Panc1 (cell line): ENCODE measurements at regions not wholly inside any gene's neighbourhood (a gene's known extent, or its start where the extent isn't known, plus 50 kb on each side); places are given as distances from the start of the nearest gene placed in this dataset.

Experiments used
- ATAC-seq: fragments of 200-7000 bp; cut with Tn5 transposase; 2 replicates; pipeline ENCODE4 v1.9.1; 2020; ENCODE audit warnings: mild to moderate bottlenecking, moderate library complexity
- BruUV-seq: library from RNA; stranded (reverse); fragments of 400-500 nt; replicated peaks from 2 replicates; lab custom pipeline; 2021; lab: Mats Ljungman, UMichigan
- CTCF ChIA-PET: fragments of 300-600 bp; sonication (Branson Sonifier 250); formaldehyde crosslinking; loops from one replicate; lab custom pipeline; 2022; ENCODE audit warnings: antibody characterized with exemption; lab: Charles Lee
- POLR2A ChIA-PET: fragments of 300-600 bp; sonication (Branson Sonifier 250); formaldehyde crosslinking; loops from one replicate; lab custom pipeline; 2022; ENCODE audit warnings: antibody characterized with exemption; lab: Charles Lee
- DNase-seq: peaks from one replicate; pipeline ENCODE4 v3.0.0-alpha.2; 2010; ENCODE audit warnings: low read depth, low spot score
- H3K27ac ChIP-seq: 2 replicates; pipeline ENCODE4 v1.5.1; 2011; ENCODE audit warnings: mild to moderate bottlenecking, low read length, inconsistent platforms
- H3K27me3 ChIP-seq: fragments of 200-500 bp; sonication (Bioruptor generic); 2 replicates; pipeline ENCODE4 v1.6.0; 2014; ENCODE audit warnings: low read length, inconsistent platforms; ENCODE audit not compliant: control insufficient read depth, insufficient read depth
- H3K36me3 ChIP-seq: fragments of 200-500 bp; sonication (Bioruptor generic); 2 replicates; pipeline ENCODE4 v1.5.1; 2014; ENCODE audit warnings: inconsistent platforms, mild to moderate bottlenecking, low read length, moderate library complexity; ENCODE audit not compliant: control insufficient read depth, insufficient read depth
- H3K4me1 ChIP-seq: 2 replicates; pipeline ENCODE4 v1.5.1; 2011; ENCODE audit warnings: inconsistent platforms, mild to moderate bottlenecking, low read length, moderate library complexity; ENCODE audit not compliant: control insufficient read depth, insufficient read depth
- H3K4me3 ChIP-seq, 2 experiments: 2 replicates each; pipeline ENCODE4 v1.5.1; 2011 to 2012; ENCODE audit warnings: low read depth in 2 of 2, low read length in 2 of 2, mild to moderate bottlenecking in 2 of 2, inconsistent platforms in 1 of 2, moderate library complexity in 1 of 2
- H3K9me3 ChIP-seq: fragments of 200-500 bp; sonication (Bioruptor generic); 2 replicates; pipeline ENCODE4 v1.5.1; 2014; ENCODE audit warnings: low read depth, mild to moderate bottlenecking, inconsistent platforms, low read length, moderate library complexity; ENCODE audit not compliant: control insufficient read depth, insufficient read depth
- POLR2AphosphoS5 ChIP-seq: IDR thresholded peaks from 2 replicates; pipeline ENCODE4 v1.6.1; 2012; ENCODE audit warnings: mild to moderate bottlenecking, low read depth, low read length, moderate library complexity
- SIN3A ChIP-seq: IDR thresholded peaks from 2 replicates; pipeline ENCODE4 v1.6.1; 2012; ENCODE audit warnings: low read depth, mild to moderate bottlenecking, low read length, moderate library complexity, borderline replicate concordance; ENCODE audit not compliant: insufficient read depth
- TCF7L2 ChIP-seq: IDR thresholded peaks from 2 replicates; pipeline ENCODE4 v1.6.1; 2011; ENCODE audit warnings: mild to moderate bottlenecking, low read depth, low read length, inconsistent platforms
- in situ Hi-C: cut with HindIII; loops from 2 replicates; pipeline ENCODE4 v1.10.0; 2016; ENCODE audit warnings: low sequenced_read_pairs, low pct_unique_long_range_greater_than_20kb
- intact Hi-C: fragments of 100-400 bp; cut with micrococcal nuclease; formaldehyde crosslinking; loops from one replicate; pipeline ENCODE4 v1.10.0; 2022; ENCODE audit not compliant: unreplicated experiment
- TF ChIP-seq, protein P1 (sequence below), 2 experiments: IDR thresholded peaks; 2 replicates each; pipeline ENCODE4 v1.6.1; 2011 to 2012; ENCODE audit warnings: low read depth in 2 of 2, control low read depth in 1 of 2, low read length in 1 of 2, mild to moderate bottlenecking in 1 of 2, moderate library complexity in 1 of 2; ENCODE audit not compliant: insufficient read depth in 1 of 2
- TF ChIP-seq, protein P2 (sequence below): fragments of 450-650 bp; IDR thresholded peaks from 2 replicates; pipeline ENCODE4 v1.5.1; 2017; ENCODE audit warnings: mild to moderate bottlenecking

DNA sequence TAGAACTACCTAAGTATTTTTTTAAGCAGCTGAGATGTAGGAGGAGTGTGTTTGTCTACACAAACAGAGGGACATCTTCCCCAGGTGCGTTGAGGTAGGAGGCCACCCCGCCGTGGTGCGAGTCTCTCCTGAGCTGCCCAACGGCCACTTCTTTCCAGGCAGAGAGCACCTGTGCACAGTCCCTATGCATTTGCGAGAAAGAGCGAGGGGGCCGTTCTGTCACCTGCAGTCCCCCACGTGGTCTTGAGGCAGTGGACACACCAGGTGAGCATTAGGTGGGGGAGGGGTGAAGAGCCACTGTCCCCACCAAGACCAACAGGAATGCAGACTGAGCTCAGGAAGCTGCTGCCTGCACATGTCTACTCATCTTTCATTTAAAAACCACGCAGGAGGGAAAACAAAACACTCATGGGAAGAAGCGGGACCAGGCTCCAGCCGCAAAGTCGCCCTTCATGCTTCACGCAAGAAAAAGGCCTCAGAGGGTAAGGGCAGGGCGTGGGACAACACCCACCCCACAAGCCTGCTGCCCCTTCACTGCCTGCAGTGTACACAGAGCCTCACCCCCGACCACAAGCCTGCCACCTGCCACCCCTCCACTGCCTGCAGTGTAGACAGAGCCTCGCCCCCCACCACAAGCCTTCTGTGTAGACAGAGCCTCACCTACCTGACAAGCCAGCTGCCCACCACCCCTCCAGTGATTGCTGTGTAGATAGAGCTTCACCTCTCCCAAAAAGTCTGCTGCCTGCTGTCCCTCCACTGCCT lies 142.0 kb downstream of the DLL1 start:
- ATAC-seq (no peak), DNase-seq (no peak)
- Histone ChIP-seq H3K4me1 (peaks cover 14% of the 10 kb centered on the region), H3K4me3 (no peak overlapping the region), H3K9me3 (no peaks in the 10 kb centered on the region), H3K27me3 (no peaks in the 10 kb centered on the region), H3K36me3 (no peaks in the 10 kb centered on the region), H3K27ac (no peak overlapping the region)
- CTCF ChIA-PET, result no interaction called here
- in situ Hi-C loops (no loop called here), intact Hi-C loops (no loop called here)
- BruUV-seq, result no TSS peak
- TF ChIP-seq POLR2AphosphoS5 (no peak), TCF7L2 (no peak), SIN3A (no peak)
- TF ChIP-seq, protein P1, sequence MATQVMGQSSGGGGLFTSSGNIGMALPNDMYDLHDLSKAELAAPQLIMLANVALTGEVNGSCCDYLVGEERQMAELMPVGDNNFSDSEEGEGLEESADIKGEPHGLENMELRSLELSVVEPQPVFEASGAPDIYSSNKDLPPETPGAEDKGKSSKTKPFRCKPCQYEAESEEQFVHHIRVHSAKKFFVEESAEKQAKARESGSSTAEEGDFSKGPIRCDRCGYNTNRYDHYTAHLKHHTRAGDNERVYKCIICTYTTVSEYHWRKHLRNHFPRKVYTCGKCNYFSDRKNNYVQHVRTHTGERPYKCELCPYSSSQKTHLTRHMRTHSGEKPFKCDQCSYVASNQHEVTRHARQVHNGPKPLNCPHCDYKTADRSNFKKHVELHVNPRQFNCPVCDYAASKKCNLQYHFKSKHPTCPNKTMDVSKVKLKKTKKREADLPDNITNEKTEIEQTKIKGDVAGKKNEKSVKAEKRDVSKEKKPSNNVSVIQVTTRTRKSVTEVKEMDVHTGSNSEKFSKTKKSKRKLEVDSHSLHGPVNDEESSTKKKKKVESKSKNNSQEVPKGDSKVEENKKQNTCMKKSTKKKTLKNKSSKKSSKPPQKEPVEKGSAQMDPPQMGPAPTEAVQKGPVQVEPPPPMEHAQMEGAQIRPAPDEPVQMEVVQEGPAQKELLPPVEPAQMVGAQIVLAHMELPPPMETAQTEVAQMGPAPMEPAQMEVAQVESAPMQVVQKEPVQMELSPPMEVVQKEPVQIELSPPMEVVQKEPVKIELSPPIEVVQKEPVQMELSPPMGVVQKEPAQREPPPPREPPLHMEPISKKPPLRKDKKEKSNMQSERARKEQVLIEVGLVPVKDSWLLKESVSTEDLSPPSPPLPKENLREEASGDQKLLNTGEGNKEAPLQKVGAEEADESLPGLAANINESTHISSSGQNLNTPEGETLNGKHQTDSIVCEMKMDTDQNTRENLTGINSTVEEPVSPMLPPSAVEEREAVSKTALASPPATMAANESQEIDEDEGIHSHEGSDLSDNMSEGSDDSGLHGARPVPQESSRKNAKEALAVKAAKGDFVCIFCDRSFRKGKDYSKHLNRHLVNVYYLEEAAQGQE (IDR thresholded peaks at IDR 0.05; ENCODE audit: insufficient read depth in 1 of 2, low read depth in 2 of 2, low read length in 1 of 2), result no peak
- TF ChIP-seq, protein P2, sequence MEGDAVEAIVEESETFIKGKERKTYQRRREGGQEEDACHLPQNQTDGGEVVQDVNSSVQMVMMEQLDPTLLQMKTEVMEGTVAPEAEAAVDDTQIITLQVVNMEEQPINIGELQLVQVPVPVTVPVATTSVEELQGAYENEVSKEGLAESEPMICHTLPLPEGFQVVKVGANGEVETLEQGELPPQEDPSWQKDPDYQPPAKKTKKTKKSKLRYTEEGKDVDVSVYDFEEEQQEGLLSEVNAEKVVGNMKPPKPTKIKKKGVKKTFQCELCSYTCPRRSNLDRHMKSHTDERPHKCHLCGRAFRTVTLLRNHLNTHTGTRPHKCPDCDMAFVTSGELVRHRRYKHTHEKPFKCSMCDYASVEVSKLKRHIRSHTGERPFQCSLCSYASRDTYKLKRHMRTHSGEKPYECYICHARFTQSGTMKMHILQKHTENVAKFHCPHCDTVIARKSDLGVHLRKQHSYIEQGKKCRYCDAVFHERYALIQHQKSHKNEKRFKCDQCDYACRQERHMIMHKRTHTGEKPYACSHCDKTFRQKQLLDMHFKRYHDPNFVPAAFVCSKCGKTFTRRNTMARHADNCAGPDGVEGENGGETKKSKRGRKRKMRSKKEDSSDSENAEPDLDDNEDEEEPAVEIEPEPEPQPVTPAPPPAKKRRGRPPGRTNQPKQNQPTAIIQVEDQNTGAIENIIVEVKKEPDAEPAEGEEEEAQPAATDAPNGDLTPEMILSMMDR, result no peak
- POLR2A ChIA-PET, result no interaction called here

- ChIA-PET POLR2A (no interaction called here), CTCF (no interaction called here)
- H3K27me3 ChIP-seq, result no peaks in the 10 kb centered on the region
- intact Hi-C loops (no loop called here), in situ Hi-C loops (no loop called here)
- H3K4me3 ChIP-seq, result no peak overlapping the region
- no peak overlapping the region for H3K27ac ChIP-seq
- H3K9me3 ChIP-seq, result no peaks in the 10 kb centered on the region
- no TSS peak for BruUV-seq
- no peak for TF ChIP-seq SIN3A
- TF ChIP-seq, protein P2, result no peak
- TF ChIP-seq TCF7L2, result no peak
- TF ChIP-seq POLR2AphosphoS5, result no peak
- TF ChIP-seq, protein P1 (IDR thresholded peaks at IDR 0.05; ENCODE audit: insufficient read depth in 1 of 2, low read depth in 2 of 2, low read length in 1 of 2), result no peak
- no peaks in the 10 kb centered on the region for H3K36me3 ChIP-seq
- ATAC-seq (no peak), DNase-seq (no peak)
- H3K4me1 ChIP-seq, result peaks cover 9% of the 10 kb centered on the region
Observed at GRCh38 chr6:170147832-170148708, 142.8 kb downstream of the DLL1 start.
